ENCODE measurements at regions not wholly inside any gene's neighbourhood (a gene's known extent, or its start where the extent isn't known, plus 50 kb on each side); places are given as distances from the start of the nearest gene placed in this dataset.

DNA sequence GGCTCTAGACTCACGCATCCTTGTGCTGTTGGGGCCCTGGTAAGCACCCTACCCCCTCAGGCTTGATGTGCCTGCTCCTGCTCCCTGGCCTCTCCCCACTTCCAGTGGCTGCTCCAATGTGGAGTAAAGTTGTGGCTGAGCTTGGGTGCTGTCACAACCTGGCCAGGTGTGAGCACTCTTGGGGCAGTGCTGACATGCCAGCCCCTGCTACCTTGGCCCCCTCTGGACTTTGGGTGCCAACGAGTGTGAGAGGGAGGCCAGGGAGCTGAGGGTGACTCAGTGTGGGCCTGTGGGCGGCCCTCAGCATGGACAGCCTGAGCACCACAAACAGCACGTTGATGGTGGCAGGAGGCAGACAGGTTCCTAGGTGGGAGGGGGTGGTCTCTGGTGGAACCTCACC, 870.2 kb upstream of the C9orf72 start:
- Histone ChIP-seq H3K9me3 (replicated peaks; ENCODE audit: control insufficient read depth, insufficient read depth, low read length) (peaks cover 2% of the 10 kb centered on the region), H3K27ac (ENCODE audit: insufficient read depth, low read depth, low read length) (no peak overlapping the region), H4K20me1 (replicated peaks; ENCODE audit: control insufficient read depth, extremely low read depth, insufficient read depth, low read length) (no peaks in the 10 kb centered on the region), H3K4me2 (ENCODE audit: insufficient read depth, low read length) (no peak overlapping the region), H2AFZ (ENCODE audit: low read depth, low read length) (no peak overlapping the region), H3K9ac (replicated peaks; ENCODE audit: extremely low read depth, insufficient read depth, low read length) (no peak overlapping the region), H3K9me1 (replicated peaks; ENCODE audit: control insufficient read depth, extremely low read depth, insufficient read depth, low read length) (no peaks in the 10 kb centered on the region), H3K36me3 (ENCODE audit: control insufficient read depth in 2 of 2, extremely low read depth in 1 of 2, insufficient read depth in 2 of 2, low read length in 2 of 2) (no peaks in the 10 kb centered on the region), H3K27me3 (ENCODE audit: control insufficient read depth in 2 of 2, insufficient read depth in 2 of 2, low read length in 2 of 2) (no peaks in the 10 kb centered on the region), H3K4me3 (replicated peaks in 1 of 3; ENCODE audit: insufficient read depth in 1 of 3, low read depth in 1 of 3, low read length in 3 of 3) (no peak overlapping the region), H3K79me2 (ENCODE audit: control insufficient read depth, insufficient read depth, low read length) (no peaks in the 10 kb centered on the region), H3K4me1 (ENCODE audit: control insufficient read depth, extremely low read depth, insufficient read depth, low read length) (no peaks in the 10 kb centered on the region)
- no peak for DNase-seq (ENCODE audit: low read depth, low spot score)
- dilution Hi-C loops (cut with MboI; ENCODE audit: extremely low pct_ligation_motif_present, low sequenced_read_pairs), result no loop called here
- ChIA-PET CTCF (no interaction called here), POLR2A (no interaction called here)
- no peak for FAIRE-seq
- BruUV-seq (replicated peaks), result no TSS peak
- no peak for TF ChIP-seq FOS (IDR thresholded peaks at IDR 0.05; ENCODE audit: borderline replicate concordance, insufficient read depth, low read length)
- TF ChIP-seq, protein P1, sequence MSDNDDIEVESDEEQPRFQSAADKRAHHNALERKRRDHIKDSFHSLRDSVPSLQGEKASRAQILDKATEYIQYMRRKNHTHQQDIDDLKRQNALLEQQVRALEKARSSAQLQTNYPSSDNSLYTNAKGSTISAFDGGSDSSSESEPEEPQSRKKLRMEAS (IDR thresholded peaks at IDR 0.05; ENCODE audit: insufficient read depth, insufficient read length), result no peak
- TF ChIP-seq EZH2 (IDR thresholded peaks at IDR 0.05; ENCODE audit: borderline replicate concordance, low read depth, low read length, severe bottlenecking), result no peak
- TF ChIP-seq JUN (IDR thresholded peaks at IDR 0.05; ENCODE audit: borderline replicate concordance, insufficient read depth, insufficient read length, low read depth), result no peak
- no peak for TF ChIP-seq GATA2 (IDR thresholded peaks at IDR 0.05; ENCODE audit: insufficient read depth, insufficient read length, low read depth, low read length)
- TF ChIP-seq POLR2A (IDR thresholded peaks at IDR 0.05; ENCODE audit: low read depth, low read length), result no peak
- TF ChIP-seq POLR2AphosphoS5 (IDR thresholded peaks at IDR 0.05; ENCODE audit: insufficient read depth, low read depth, low read length), result no peak
- TF ChIP-seq, protein P2, sequence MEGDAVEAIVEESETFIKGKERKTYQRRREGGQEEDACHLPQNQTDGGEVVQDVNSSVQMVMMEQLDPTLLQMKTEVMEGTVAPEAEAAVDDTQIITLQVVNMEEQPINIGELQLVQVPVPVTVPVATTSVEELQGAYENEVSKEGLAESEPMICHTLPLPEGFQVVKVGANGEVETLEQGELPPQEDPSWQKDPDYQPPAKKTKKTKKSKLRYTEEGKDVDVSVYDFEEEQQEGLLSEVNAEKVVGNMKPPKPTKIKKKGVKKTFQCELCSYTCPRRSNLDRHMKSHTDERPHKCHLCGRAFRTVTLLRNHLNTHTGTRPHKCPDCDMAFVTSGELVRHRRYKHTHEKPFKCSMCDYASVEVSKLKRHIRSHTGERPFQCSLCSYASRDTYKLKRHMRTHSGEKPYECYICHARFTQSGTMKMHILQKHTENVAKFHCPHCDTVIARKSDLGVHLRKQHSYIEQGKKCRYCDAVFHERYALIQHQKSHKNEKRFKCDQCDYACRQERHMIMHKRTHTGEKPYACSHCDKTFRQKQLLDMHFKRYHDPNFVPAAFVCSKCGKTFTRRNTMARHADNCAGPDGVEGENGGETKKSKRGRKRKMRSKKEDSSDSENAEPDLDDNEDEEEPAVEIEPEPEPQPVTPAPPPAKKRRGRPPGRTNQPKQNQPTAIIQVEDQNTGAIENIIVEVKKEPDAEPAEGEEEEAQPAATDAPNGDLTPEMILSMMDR (IDR thresholded peaks at IDR 0.05; ENCODE audit: extremely low read depth in 1 of 2, insufficient read depth in 1 of 2, low read depth in 1 of 2, low read length in 2 of 2), result no peak
- TF ChIP-seq MYC (IDR thresholded peaks at IDR 0.05; ENCODE audit: low read depth, low read length), result no peak
- intact Hi-C loops (cut with micrococcal nuclease), result no loop called here
